NCI-H128 (cell line): ENCODE measurements at regions not wholly inside any gene's neighbourhood (a gene's known extent, or its start where the extent isn't known, plus 50 kb on each side); places are given as distances from the start of the nearest gene placed in this dataset.
"Not testable (repeated sequence)": the region's sequence is repeated elsewhere in the genome, so short reads cannot be mapped to it uniquely, and the experiment has no call there.

ENCODE experiments used
- DNase-seq: peaks from one replicate; lab custom pipeline; 2025; ENCODE audit not compliant: unreplicated experiment; lab: John Stamatoyannopoulos, UW

GRCh38 chr13:34349091-34349722 is 531.3 kb downstream of the RFC3 start:
- no peak for DNase-seq

- DNase-seq: no peak
Measured at GRCh38 chr13:34350671-34351070, 532.7 kb downstream of the RFC3 start.

- DNase-seq: no peak
Measured at GRCh38 chr13:34351134-34351533, 533.2 kb downstream of the RFC3 start.

GRCh38 chr13:34352958-34353357 is 535.0 kb downstream of the RFC3 start:
- DNase-seq: no peak

- no peak for DNase-seq
Measured at GRCh38 chr13:34356686-34357434, 538.9 kb downstream of the RFC3 start.

GRCh38 chr13:34357435-34358232 is 539.7 kb downstream of the RFC3 start:
- no peak for DNase-seq

GRCh38 chr13:34358811-34359513 is 541.0 kb downstream of the RFC3 start:
- no peak for DNase-seq

- no peak for DNase-seq
Measured at GRCh38 chr13:34360702-34361101, 542.8 kb downstream of the RFC3 start.

GRCh38 chr13:34361560-34361959 is 543.6 kb downstream of the RFC3 start:
- no peak for DNase-seq

- DNase-seq: no peak
Measured at GRCh38 chr13:34363266-34363665, 545.3 kb downstream of the RFC3 start.

GRCh38 chr13:34364633-34365032 is 546.7 kb downstream of the RFC3 start:
- no peak for DNase-seq

- no peak for DNase-seq
Measured at GRCh38 chr13:34369931-34370330, 552.0 kb downstream of the RFC3 start.

- DNase-seq: no peak
Measured at GRCh38 chr13:34371108-34371507, 553.2 kb downstream of the RFC3 start.

GRCh38 chr13:34371645-34372395 is 553.9 kb downstream of the RFC3 start:
- DNase-seq: no peak

- no peak for DNase-seq
Measured at GRCh38 chr13:34372581-34372980, 554.6 kb downstream of the RFC3 start.

- no peak for DNase-seq
Measured at GRCh38 chr13:34376483-34376882, 558.5 kb downstream of the RFC3 start.

GRCh38 chr13:34381228-34381627 is 560.8 kb upstream of the NBEA start:
- no peak for DNase-seq

GRCh38 chr13:34383728-34384127 is 558.3 kb upstream of the NBEA start:
- DNase-seq: no peak

GRCh38 chr13:34386229-34386628 is 555.8 kb upstream of the NBEA start:
- not testable (repeated sequence) for DNase-seq

GRCh38 chr13:34391076-34391475 is 551.0 kb upstream of the NBEA start:
- DNase-seq: no peak

- no peak for DNase-seq
Measured at GRCh38 chr13:34401696-34402095, 540.4 kb upstream of the NBEA start.
